ENCODE measurements at regions not wholly inside any gene's neighbourhood (a gene's known extent, or its start where the extent isn't known, plus 50 kb on each side); places are given as distances from the start of the nearest gene placed in this dataset.

DNA sequence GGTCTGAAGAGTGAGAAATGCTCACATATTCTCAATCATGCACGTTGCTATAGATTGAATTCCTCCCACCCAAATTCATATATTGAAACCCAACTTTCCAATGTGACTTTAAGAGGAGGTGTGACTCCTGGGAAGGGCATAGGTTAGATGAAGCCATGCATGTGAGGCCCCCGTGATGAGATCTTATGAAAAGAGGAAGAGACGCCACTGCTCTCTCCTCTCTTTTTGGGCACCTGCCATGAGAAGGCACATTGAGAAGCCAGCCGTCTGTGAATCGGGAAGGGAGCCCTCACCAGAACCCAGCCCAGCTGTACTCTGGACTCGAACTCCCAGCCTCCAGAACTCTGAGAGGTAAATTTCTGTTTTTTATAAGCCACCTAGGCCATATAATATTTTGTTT is 842.6 kb upstream of the SALL3 start:
- H3K27me3 Mint-ChIP-seq (ENCODE audit: low read depth in 3 of 3) = peaks cover 1 to 4% (median 2%) of the 10 kb centered on the region in 3 donors
- Histone ChIP-seq H3K4me1 (ENCODE audit: control insufficient read depth in 1 of 2, insufficient read depth in 2 of 2, low read length in 2 of 2) (no peaks in the 10 kb centered on the region), H2AFZ (ENCODE audit: insufficient read depth, low read depth, low read length, poor library complexity, severe bottlenecking) (no peak overlapping the region), H3K36me3 (replicated peaks in 1 of 2; ENCODE audit: control insufficient read depth in 1 of 2, insufficient read depth in 2 of 2, low read length in 2 of 2) (no peaks in the 10 kb centered on the region), H3K27me3 (ENCODE audit: control insufficient read depth in 2 of 2, insufficient read depth in 2 of 2, low read length in 2 of 2) (no peaks in the 10 kb centered on the region), H3K9ac (ENCODE audit: insufficient read depth, low read length, poor library complexity, severe bottlenecking) (no peak overlapping the region), H3K4me3 (replicated peaks in 1 of 3; ENCODE audit: low read depth in 2 of 3, low read length in 3 of 3) (no peak overlapping the region), H3K4me2 (replicated peaks; ENCODE audit: extremely low read depth, low read length, poor library complexity, severe bottlenecking) (no peak overlapping the region), H3K79me2 (ENCODE audit: insufficient read depth, low read length) (no peaks in the 10 kb centered on the region), H3K27ac (ENCODE audit: low read depth in 1 of 2, low read length in 2 of 2) (no peak overlapping the region), H4K20me1 (ENCODE audit: insufficient read depth, low read length) (no peaks in the 10 kb centered on the region), H3K9me3 (replicated peaks in 1 of 2; ENCODE audit: control insufficient read depth in 1 of 2, insufficient read depth in 1 of 2, low read length in 2 of 2) (no peaks in the 10 kb centered on the region)
- H3K4me3 Mint-ChIP-seq = no peak overlapping the region
- no peak overlapping the region for H3K27ac Mint-ChIP-seq
- no CpG with 5 or more reads among the region's 6 CpGs for WGBS (ENCODE audit: insufficient coverage)
- TF ChIP-seq, protein P1, sequence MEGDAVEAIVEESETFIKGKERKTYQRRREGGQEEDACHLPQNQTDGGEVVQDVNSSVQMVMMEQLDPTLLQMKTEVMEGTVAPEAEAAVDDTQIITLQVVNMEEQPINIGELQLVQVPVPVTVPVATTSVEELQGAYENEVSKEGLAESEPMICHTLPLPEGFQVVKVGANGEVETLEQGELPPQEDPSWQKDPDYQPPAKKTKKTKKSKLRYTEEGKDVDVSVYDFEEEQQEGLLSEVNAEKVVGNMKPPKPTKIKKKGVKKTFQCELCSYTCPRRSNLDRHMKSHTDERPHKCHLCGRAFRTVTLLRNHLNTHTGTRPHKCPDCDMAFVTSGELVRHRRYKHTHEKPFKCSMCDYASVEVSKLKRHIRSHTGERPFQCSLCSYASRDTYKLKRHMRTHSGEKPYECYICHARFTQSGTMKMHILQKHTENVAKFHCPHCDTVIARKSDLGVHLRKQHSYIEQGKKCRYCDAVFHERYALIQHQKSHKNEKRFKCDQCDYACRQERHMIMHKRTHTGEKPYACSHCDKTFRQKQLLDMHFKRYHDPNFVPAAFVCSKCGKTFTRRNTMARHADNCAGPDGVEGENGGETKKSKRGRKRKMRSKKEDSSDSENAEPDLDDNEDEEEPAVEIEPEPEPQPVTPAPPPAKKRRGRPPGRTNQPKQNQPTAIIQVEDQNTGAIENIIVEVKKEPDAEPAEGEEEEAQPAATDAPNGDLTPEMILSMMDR (IDR thresholded peaks at IDR 0.05) = no peak
- no peak for DNase-seq
- peaks cover 0 to 6% (median 2%) of the 10 kb centered on the region in 7 donors for H3K9me3 Mint-ChIP-seq
- H3K4me1 Mint-ChIP-seq = no peaks in the 10 kb centered on the region
- intact Hi-C loops (cut with micrococcal nuclease) = no loop called here
- H3K36me3 Mint-ChIP-seq = no peaks in the 10 kb centered on the region

DNA sequence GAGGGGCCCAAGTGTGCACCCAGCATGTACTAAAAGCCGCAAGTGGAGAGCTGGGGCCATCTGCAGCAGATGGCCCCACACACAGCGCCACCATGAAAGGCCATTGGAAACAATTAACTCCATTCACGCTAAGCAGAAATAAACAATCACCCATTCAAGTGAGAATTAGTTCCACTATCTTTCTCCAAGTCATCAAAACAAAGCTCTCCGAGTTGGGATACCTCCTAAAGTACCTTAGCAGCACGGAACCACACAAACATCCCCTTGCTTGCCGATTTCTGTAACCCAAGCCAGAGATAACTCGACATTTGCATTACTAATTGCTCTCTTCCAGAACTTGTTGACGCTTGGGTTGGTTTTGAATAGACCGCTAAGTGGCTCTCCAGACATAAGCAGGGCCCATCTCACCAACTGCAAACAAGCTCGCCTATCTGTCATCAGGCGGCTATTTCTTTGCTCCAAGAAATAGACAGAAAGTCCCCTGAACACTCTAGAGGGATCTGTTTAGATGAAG is 840.6 kb upstream of the SALL3 start:
- Mint-ChIP-seq H3K4me3 (no peak overlapping the region), H3K36me3 (no peaks in the 10 kb centered on the region), H3K27ac (no peak overlapping the region), H3K4me1 (no peaks in the 10 kb centered on the region), H3K9me3 (peaks cover 0 to 6% (median 2%) of the 10 kb centered on the region in 7 donors), H3K27me3 (ENCODE audit: low read depth in 3 of 3) (peaks cover 1 to 4% (median 2%) of the 10 kb centered on the region in 3 donors)
- H3K27me3 ChIP-seq (ENCODE audit: control insufficient read depth in 2 of 2, insufficient read depth in 2 of 2, low read length in 2 of 2) = no peaks in the 10 kb centered on the region
- H3K9ac ChIP-seq (ENCODE audit: insufficient read depth, low read length, poor library complexity, severe bottlenecking) = no peak overlapping the region
- no peaks in the 10 kb centered on the region for H3K36me3 ChIP-seq (replicated peaks in 1 of 2; ENCODE audit: control insufficient read depth in 1 of 2, insufficient read depth in 2 of 2, low read length in 2 of 2)
- no peak for DNase-seq
- H3K9me3 ChIP-seq (replicated peaks in 1 of 2; ENCODE audit: control insufficient read depth in 1 of 2, insufficient read depth in 1 of 2, low read length in 2 of 2) = no peaks in the 10 kb centered on the region
- no peak overlapping the region for H3K27ac ChIP-seq (ENCODE audit: low read depth in 1 of 2, low read length in 2 of 2)
- H3K4me2 ChIP-seq (replicated peaks; ENCODE audit: extremely low read depth, low read length, poor library complexity, severe bottlenecking) = no peak overlapping the region
- TF ChIP-seq, protein P1 (IDR thresholded peaks at IDR 0.05) = no peak
- WGBS (ENCODE audit: insufficient coverage) = 42% methylated on average over 7 of the region's 11 CpGs
- no peaks in the 10 kb centered on the region for H3K79me2 ChIP-seq (ENCODE audit: insufficient read depth, low read length)
- H3K4me1 ChIP-seq (ENCODE audit: control insufficient read depth in 1 of 2, insufficient read depth in 2 of 2, low read length in 2 of 2) = no peaks in the 10 kb centered on the region
- no peak overlapping the region for H3K4me3 ChIP-seq (replicated peaks in 1 of 3; ENCODE audit: low read depth in 2 of 3, low read length in 3 of 3)
- intact Hi-C loops (cut with micrococcal nuclease) = no loop called here
- H4K20me1 ChIP-seq (ENCODE audit: insufficient read depth, low read length) = no peaks in the 10 kb centered on the region
- no peak overlapping the region for H2AFZ ChIP-seq (ENCODE audit: insufficient read depth, low read depth, low read length, poor library complexity, severe bottlenecking)
